Fibroblast of upper back skin (primary cell): ENCODE measurements at regions not wholly inside any gene's neighbourhood (a gene's known extent, or its start where the extent isn't known, plus 50 kb on each side); places are given as distances from the start of the nearest gene placed in this dataset.

ENCODE experiments used
- DNase-seq: peaks from one replicate; pipeline ENCODE4 v3.0.0-alpha.2; 2013

DNA sequence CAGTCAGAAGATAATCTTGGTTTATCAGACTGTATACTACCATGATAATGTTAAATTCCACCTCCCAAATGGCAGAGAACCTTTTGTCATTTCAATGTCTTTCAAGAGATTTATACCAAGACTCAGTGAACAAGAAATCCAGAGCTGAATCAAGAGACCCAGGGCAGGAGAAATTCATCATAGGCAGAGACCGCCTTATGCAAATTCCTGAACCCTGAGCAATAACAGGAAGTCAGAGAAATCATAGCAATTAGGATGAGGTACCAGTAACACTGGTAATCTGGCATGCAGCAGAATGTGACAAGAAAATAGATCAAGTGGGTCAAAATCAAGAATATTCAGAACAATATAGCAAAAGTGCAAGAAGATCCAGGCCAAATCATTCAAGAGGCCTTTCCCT is 412.4 kb upstream of the LRATD1 start:
- peak; percentile 18 for DNase-seq

DNA sequence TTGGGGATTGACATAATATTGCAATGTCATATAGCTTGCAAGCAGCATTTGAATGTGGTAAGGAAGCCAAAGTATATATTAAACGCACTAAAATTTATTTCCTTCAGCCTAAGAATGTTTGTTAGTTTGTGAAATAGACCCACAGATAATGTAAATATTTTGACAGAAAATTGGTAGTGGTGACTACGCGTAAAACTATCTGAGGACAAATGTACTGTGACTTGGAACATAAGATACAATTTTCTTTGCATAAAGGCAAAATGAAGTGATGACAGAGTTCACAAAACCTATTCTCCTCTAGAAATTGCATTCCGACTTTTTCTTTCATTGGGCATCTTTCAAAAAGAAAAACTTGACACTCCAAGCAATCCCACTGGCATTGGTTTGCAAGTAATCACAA is 411.1 kb upstream of the LRATD1 start:
- no peak for DNase-seq

DNA sequence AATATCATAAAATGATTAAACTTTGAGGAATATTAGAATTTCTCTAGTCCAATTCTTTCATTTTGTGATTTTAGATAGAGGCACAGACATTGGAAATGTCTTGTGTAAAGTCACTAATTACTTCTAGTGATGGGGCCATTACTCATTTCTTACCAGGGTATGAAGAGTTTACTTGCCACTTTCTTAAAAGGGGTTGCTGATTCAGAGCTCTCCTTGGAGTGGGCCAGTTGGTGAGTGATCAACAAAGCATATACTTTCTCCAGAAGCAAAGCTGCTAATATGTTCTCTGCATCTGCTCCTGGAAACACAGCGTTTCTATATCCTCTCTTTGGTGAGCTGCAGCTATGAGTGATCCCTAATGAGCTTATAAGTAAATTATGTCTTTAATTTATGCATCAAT is 408.9 kb upstream of the LRATD1 start:
- DNase-seq = no peak

DNA sequence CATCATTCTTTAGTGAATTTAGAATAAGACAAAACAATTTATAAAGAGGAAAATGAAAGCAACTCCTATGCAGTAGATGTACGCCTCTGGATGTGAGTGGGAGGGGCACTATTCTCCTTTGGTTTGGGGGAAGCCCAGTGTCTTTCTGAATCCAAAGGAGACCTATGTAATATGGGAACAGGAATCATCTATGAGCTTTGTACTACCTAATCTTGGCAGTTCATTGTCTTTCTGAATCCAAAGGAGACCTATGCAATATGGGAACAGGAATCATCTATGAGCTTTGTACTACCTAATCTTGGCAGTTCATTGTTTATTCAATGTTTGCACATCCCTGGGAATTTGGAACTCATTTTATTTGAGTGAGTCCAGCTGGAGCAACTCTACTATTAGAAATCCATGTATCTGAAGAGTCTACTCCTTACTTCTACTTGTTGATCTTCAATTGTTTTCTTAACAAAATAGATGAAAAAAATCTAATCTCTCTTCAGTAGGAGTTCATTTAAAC is 401.1 kb upstream of the LRATD1 start:
- no peak for DNase-seq

DNA sequence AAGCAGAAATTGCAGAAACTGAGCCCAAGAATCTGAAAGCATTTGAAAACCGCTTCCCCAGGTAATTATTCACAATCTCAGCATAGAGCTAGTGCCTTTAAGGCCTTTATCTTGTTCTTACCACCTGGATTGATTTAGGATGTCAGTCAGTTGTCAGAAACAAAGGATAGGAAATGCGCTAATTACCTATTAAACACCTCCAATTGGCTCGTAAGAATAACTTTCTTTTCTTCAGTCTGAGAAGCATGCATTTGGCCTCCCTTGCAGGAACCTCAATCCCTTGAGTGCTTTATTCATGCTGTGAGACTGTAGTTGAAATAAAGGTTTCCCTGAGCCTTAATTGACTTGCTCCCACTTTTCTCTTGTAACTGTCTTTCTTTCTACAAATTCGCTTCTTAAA is 400.3 kb upstream of the LRATD1 start:
- no peak for DNase-seq

DNA sequence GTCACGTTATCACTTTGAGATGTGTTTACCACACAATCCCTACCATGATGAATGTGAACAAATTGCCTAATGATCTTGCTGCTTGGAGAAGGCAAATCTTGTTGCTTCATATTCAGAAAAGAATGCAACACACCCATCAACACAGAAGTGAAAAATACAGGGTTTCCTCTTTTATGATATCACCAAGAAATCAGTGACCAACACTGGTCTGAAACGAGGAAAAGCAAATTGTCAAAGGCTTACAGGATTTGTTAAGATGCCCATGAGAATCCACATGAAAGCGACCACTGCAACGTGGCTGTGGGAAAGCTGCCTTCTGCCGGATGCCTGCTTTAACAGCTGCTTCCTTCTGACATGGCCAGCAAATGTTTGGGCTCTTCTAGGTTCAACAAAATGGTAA is 397.6 kb upstream of the LRATD1 start:
- no peak for DNase-seq

DNA sequence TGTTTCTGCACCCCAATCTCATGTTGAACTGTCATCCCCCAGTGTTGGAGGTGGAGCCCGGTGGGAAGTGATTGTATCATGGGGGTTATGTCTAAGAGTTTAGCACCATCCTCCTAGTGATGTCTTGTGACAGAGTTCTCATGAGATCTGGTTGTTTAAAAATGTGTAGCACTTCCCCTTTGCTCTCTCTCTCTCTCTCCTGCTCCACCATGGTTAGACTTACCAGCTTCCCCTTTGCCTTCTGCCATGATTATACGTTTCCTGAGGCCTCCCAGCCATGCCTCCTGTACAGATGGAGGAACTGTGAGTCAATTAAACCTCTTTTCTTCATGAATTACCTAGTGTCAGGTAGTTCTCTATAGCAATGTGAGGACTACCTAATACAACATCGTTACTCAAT is 396.9 kb upstream of the LRATD1 start:
- DNase-seq = no peak

DNA sequence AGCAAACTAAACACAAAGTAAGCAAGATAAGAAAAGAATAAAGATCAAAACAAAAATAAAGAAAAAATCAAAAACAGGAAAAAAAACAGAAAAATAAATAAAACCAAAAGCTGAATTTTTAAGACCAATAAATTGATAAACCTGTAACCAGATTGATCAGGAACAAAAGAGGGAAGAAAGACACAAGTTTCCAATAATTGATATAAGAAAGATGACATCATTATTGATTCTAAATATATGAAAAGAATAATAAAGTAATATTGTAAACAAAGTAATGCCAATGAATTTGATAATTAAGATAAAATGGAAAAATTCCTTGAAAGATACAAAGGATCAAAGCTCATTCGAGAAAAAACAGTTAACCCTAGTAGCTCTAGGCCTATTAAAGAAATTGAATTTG is 394.6 kb upstream of the LRATD1 start:
- DNase-seq = no peak

DNA sequence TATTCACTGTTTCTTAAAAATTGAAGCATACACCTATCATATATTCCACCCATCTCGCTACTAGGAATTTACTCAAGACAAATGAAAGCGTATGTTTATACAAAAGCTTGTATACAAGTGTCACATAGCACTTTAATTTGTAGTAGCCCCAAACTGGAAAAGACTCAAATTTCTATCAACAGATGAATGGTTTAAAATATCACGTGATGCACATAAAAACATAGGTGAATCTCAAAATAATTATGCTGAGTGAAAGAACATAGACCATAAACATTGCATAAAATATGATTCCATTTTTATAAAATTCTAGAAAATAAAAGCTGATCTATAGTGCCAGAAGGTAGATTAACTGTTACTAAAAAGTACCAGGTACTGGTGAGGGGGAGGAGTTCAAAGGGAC is 392.9 kb upstream of the LRATD1 start:
- no peak for DNase-seq

DNA sequence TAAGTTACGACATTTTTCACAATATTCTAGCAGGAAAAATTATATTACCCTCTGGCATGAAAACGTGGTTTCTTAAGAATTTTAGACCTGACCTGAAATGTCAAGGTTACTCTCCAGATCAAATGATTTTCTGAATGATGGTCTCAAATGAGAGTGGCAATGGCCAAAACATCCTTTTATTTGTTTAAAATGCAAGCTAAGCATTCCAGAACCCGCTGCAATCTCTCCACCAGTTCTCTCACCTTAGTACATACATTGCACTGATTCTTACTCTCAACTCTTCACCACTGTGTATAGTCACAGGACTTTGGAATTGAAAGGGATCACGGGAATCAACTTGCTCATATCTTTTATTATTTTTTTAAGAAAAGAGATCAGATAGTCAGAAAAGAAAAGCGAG is 391.6 kb upstream of the LRATD1 start:
- no peak for DNase-seq

DNA sequence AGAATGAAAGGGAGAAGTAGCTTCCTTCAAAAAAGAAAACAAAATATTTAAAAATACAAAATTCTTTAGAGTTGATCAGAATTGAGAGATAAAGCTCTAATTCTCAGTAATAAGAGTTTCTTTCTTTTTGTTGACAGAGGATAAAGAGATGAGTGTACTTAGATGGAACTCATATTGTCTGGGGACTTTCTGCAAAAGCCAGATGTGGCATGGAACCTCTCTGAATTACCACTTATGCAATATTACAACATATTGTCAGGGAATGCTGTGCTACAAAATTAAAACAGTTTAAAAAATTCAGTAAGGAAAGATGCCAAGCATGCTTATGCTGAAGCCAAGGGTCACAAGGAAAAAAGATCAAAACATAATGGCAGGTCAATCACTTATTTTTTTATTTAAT is 386.6 kb upstream of the LRATD1 start:
- DNase-seq = no peak

DNA sequence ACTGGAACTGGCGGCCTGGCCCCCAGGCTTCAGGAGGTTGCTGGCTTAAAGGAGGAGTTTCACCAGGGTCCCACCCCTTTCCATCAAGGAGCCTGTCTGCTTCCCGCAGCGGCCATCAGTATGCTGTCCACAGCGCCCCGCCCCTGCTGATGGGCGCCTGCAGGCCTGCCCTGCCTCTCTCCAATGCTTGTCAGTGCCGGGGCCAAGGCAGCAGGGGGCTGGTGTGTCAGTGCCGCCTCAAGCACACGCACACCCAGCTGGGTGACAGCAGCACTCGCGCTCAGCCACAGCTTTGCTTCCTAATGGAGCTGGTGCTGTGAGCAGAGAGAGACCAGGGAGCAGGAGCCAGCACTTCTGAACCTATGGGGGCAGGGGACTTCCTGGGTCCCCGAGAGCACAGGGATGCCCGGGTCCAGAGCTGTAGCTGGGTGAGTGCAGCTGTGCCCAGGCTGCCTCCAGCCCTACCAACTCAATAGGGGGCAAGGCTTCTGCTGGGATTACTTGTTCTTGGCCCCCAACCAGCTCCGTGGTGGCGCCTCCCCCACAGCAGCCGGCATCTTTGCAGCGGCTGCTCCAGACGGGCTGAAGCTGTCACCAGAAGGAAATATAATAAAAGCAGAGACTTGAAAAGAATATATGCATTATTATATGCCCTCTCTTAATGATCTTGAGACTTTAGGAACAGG is 377.2 kb upstream of the LRATD1 start:
- DNase-seq = no peak

DNA sequence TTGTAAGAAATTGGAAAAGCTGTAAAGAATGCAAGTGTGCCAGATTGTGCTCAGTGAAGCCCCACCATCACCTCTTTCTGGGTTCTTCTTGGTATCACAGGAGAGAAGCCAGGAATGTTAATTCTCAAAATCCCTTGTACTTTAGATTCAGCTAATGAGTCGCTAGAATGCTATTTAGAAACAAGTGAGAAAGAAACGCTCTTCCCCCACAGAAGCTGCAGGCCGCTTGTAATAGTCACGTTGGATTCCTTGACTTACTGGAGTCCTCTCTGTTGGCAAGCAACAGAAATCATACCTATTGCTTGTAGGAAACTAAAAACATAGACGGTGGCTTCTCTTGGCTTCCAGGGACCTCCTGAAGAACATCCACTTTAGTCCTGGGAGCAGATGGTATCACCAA is 375.6 kb upstream of the LRATD1 start:
- DNase-seq = peak; percentile 70

DNA sequence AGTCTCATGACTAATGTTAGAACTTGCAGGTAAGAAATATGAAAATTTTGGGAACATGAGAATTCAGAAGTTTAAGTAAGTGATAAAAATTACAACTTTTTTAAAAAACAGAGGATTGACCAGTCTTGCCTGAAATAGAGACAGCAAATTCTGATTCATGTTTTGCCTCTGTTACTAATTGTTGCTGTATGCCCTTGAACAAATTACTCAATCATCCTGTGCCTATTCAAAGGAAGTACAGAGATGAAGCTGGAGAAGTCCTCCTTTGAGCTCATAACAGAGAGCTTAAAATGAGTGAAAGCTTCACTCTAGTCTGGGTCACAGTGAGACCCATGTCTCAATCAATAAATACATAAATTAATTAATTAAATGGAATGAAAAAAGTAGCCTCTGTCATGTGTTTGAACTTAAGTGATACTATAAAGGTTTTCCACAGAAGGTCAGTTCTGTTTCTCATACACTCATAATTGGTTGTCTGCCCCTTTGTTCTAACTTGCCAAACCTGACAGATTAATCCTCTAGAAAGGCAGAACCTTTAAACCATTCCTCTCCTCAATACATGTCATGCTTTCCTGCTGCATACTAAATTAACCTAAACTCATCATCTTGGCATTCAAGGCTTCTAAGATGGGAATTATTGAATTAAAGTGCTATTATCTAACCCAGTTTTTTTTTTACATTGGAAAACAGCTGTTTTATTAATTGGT is 374.6 kb upstream of the LRATD1 start:
- no peak for DNase-seq

DNA sequence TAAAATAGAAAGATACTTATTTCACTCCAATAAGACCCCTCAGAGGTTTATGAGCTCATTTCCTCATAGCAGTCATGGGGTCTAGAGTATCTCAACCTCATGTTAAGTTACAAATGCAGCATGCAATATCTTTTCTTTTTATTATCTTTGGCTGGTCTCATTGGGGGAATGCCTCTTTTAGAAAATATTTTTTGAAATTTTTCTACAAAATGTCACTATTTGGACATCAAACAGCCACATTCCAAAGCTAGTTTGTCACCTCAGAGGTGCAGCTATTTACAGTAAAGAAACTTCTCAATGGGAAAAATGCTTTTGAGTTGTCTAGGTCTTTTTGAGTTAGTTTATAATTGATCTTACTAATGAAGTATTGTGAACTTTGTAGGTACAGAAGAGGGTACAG is 370.7 kb upstream of the LRATD1 start:
- peak; percentile 21 for DNase-seq

DNA sequence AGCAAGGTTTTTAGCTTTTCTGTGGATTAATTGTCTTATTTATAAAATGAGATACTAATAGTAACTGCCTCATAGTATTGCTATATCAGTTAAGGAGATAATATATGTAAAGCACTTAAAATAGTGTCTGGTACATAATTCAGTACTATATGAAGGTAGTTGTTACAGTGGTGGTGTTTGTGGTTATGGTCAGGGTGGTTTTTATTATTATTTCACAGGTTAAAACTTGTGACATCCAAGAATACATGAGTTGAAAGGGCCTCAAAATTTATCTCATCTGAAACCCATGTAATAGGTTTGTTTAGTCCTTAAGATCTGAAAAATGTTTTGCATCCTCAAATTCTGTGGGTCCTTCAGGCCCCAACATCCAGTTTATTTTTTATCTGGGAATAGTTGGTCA is 369.5 kb upstream of the LRATD1 start:
- no peak for DNase-seq

DNA sequence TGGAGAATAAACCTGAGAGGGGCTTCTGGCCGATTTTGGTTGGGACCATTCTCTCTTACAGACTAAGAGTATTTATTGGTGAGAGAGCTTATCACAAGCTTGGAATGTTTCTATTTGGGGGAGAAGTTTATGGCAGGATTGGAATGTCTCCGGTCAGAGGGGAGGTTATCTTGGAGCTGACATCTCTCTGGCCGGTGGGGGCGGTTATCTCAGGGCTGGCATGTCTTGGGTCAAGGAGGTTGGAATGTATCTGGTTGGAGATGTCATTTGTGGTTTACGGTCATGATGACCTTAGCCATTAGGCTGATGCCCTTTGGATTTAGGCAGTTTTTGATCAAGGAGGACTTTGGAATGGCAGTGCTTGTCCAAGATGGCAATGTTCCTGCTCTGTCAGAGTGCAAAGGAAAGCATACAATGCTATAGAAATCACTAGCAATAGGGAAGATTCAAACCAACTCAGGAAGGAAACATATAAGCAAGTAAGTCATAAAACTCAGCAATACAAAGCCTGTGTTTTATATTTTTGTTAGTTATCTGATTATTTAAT is 362.4 kb upstream of the LRATD1 start:
- no peak for DNase-seq

DNA sequence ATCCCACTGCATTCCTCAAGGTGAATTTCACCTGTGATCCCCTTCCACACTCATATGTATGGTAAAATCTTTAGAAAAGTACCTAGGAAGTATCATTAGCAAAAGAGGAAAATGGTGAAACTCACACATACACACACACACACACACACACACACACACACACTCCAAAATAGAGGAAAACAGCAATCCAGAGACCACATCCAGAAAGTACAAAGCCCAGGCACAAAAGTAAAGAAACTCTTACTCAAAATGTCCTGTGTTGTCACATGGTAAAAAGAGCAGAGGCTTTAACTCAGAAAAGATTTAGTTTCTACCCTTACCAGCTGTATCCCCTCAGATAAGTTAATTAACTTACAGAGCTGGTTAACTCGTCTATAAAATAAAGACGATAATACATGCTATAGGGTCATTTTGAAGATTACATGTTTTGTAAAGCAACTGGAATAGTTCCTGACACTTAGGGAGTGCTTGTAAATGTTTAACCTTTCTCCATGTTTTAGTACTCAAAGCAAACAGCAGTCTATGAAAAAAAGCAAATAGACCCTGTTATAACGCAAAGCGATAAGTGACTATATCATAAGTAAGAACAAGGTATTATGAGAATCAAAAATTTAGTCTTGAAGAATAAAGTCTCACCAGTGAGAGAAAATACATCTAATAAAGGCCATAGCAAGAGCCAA is 360.0 kb upstream of the LRATD1 start:
- DNase-seq = no peak

DNA sequence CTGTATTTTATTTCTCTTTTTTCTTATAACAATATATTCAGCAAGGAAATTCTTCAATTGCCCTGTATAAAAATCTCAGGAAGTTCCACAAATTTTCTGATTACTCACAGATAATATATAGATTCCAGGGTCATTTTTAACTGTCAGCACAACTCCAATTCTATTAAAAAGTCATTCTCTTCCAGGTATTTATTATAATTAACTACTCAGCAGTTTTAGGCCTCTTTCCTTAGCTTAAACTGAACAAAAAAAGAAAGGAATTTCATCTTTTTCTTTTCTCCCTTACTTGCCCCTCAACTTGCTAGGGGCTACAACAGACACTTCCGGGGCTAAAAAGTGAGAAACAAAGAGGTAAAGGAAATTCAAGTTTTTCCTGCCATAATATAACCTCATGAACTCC is 358.9 kb upstream of the LRATD1 start:
- no peak for DNase-seq

DNA sequence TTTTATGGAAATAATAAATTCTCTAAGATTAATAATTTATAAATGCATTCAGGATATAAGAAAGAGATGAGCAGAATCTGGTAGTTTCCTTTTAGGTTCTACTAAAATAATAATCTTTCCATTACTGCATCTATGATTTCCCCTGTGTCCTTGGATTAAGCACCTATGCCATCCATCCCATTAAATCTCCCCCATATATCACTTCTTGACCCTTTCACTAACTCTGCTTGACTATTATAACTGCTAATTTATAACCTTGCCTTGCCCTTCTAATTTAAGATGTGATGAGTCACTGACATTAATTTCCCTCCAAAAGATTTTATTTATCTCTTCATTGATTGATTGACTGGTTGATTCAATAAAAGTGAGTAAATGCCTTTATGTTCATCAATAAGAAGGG is 348.3 kb upstream of the LRATD1 start:
- no peak for DNase-seq

DNA sequence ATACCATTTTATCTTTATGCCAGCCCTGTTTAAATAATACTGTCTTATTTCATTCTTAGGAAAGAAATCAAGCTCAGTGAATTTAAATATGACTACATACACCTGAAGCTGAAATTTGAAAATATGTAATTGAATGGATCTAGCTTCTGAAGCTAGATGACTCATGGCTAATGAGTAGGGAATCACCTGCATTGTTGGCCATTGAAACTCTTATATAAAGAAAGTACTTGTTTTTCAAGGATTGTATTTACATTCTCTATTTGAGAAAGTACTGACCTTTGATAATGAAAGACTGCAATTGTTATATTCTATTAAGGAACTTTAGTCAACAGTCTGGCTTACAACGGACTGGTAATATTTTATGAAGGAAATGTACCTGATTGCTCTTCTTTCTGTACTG is 346.7 kb upstream of the LRATD1 start:
- no peak for DNase-seq

DNA sequence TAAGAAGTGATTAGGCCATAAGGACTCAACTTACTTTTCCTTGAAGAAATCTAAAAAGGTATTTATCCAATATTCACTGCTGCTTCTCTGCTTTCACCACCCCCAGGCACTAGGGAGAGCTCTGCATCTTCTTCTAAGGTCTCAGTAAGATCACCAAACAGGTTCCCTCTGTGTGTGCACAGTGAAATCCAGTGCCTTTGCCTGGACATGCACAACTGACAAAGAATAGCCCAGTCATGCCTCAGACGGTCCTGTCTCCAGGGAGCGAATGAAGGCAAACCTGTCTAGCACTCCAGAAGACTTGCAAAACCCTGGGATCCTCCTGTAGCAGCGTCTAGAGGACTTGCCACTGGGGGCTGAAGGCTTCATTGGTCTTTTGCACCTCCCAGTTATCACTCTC is 344.5 kb upstream of the LRATD1 start:
- DNase-seq = no peak

DNA sequence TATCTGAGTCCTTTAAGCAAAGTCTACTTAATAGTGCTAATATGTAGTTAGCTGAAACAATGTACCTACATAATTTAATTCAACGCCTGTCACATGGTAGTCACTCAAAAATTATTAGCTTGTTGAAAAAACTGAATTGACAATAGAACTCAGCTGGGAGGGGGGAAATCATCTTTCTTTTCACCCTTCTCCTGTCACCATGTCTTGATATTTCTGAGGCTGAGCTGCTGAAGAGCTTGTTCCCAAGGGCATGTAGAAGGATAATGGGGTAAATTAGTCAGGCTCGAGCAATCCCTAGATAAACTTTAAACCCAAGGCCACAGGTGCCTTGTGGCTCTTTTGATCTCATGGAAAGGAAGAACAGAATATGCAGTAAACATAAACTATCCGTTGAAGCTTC is 339.6 kb upstream of the LRATD1 start:
- no peak for DNase-seq

DNA sequence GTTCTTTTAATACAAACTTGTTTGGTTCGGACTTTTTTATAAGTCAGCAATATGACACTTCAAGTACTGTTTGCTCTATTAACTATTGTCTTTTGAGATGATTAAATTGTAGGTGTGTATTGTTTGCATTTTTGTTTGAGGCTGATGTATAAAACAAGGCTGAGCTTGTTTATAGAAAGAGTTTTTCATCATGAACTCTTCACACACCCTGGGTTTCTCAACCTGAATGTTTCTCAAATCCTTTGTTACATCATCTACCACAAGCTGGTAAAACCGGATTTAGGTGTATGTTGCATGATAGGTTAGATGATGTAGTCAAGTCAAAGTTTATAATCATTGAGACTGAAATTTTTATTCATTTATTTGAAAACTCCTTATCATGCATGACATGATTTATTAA is 335.2 kb upstream of the LRATD1 start:
- no peak for DNase-seq
